K562 (cell line): ENCODE measurements at regions not wholly inside any gene's neighbourhood (a gene's known extent, or its start where the extent isn't known, plus 50 kb on each side); places are given as distances from the start of the nearest gene placed in this dataset.

ENCODE experiments used
- ATAC-seq: fragments of 200-7000 bp; cut with Tn5 transposase; 3 replicates; pipeline ENCODE4 v1.9.1; 2020; ENCODE audit warnings: moderate library complexity
- BruUV-seq: library from RNA; stranded (reverse); fragments of 400-500 nt; replicated peaks from 2 replicates; lab custom pipeline; 2021; lab: Mats Ljungman, UMichigan
- CTCF ChIA-PET: fragments of 300-600 bp; formaldehyde crosslinking; extraction: SDS; loops from one replicate; lab custom pipeline; 2021; ENCODE audit warnings: low intra/inter-chr PET ratio; lab: Yijun Ruan, JAX
- POLR2A ChIA-PET: fragments of 300-600, 350-650 bp; sonication (Branson Sonifier 250); formaldehyde crosslinking; extraction: SDS; loops from one replicate; lab custom pipeline; 2021; ENCODE audit warnings: antibody characterized with exemption, inconsistent platforms; lab: Yijun Ruan, JAX
- DNase-seq, 4 experiments: peaks; one replicate each; pipeline versions ENCODE4 v3.0.0 to v3.0.0-alpha.2; 2011 to 2018; ENCODE audit warnings: low spot score in 3 of 4, mixed read lengths in 3 of 4; ENCODE audit errors: extremely low read depth in 1 of 4
- FAIRE-seq: peaks from 2 replicates; lab custom pipeline; 2011; peaks lifted over from hg19 to GRCh38; lab: Jason Lieb, UNC
- H2AFZ ChIP-seq: 2 replicates; pipeline ENCODE4 v1.6.0; 2011; ENCODE audit warnings: low read depth, low read length, control low read depth, inconsistent platforms
- H3K27ac ChIP-seq: fragments of 200-600 bp; 3 replicates; pipeline ENCODE4 v1.8.0; 2011; ENCODE audit warnings: low read depth, mild to moderate bottlenecking, control low read depth, inconsistent platforms, low read length, moderate library complexity, mixed read lengths; ENCODE audit errors: extremely low read depth
- H3K27me3 ChIP-seq, 2 experiments: fragments of 300-600 bp in 1 of 2; 2 replicates in 1 of 2; 3 replicates in 1 of 2; pipeline versions ENCODE4 v1.6.0 to v1.8.0; 2011; ENCODE audit warnings: inconsistent platforms in 2 of 2, low read length in 2 of 2, mild to moderate bottlenecking in 1 of 2, mixed read lengths in 1 of 2, moderate library complexity in 1 of 2; ENCODE audit not compliant: control insufficient read depth in 2 of 2, insufficient read depth in 2 of 2
- H3K36me3 ChIP-seq: fragments of 300-600 bp; 3 replicates; pipeline ENCODE4 v1.8.0; 2011; ENCODE audit warnings: mild to moderate bottlenecking, low read length, inconsistent platforms; ENCODE audit not compliant: control insufficient read depth, insufficient read depth
- H3K4me1 ChIP-seq, 2 experiments: fragments of 200-600 bp in 1 of 2; replicated peaks in 1 of 2; 2 replicates in 1 of 2; 3 replicates in 1 of 2; pipeline versions ENCODE4 v1.5.1 to v1.8.0; 2011; ENCODE audit warnings: inconsistent platforms in 2 of 2, low read length in 2 of 2, mild to moderate bottlenecking in 1 of 2, mixed read lengths in 1 of 2, moderate library complexity in 1 of 2; ENCODE audit not compliant: control insufficient read depth in 2 of 2, insufficient read depth in 2 of 2
- H3K4me2 ChIP-seq: 2 replicates; pipeline ENCODE4 v1.6.1; 2011; ENCODE audit warnings: low read length, control low read depth, inconsistent platforms, mixed read lengths; ENCODE audit not compliant: insufficient read depth
- H3K4me3 ChIP-seq: fragments of 200-600 bp; sonication (generic), shearing (Covaris generic); 2 replicates; pipeline ENCODE4 v1.5.1; 2016; ENCODE audit warnings: control low read depth, inconsistent platforms
- H3K79me2 ChIP-seq: fragments of 200-600 bp; 3 replicates; pipeline ENCODE4 v1.8.0; 2011; ENCODE audit warnings: low read length, inconsistent platforms; ENCODE audit not compliant: control insufficient read depth, insufficient read depth
- H3K9ac ChIP-seq, 2 experiments: 2 replicates each; pipeline versions ENCODE4 v1.6.0 to v1.6.1; 2011; ENCODE audit warnings: low read depth in 2 of 2, low read length in 2 of 2, control low read depth in 1 of 2, inconsistent platforms in 1 of 2, mild to moderate bottlenecking in 1 of 2, mixed read lengths in 1 of 2; ENCODE audit not compliant: insufficient read depth in 1 of 2
- H3K9me1 ChIP-seq: one replicate; pipeline ENCODE4 v1.6.0; 2011; ENCODE audit warnings: inconsistent platforms, mild to moderate bottlenecking, low read length, moderate library complexity; ENCODE audit not compliant: control insufficient read depth, insufficient read depth
- H3K9me3 ChIP-seq: replicated peaks from 2 replicates; pipeline ENCODE4 v1.5.1; 2011; ENCODE audit warnings: low read depth, low read length, inconsistent platforms; ENCODE audit not compliant: control insufficient read depth, insufficient read depth
- H4K20me1 ChIP-seq: replicated peaks from 2 replicates; pipeline ENCODE4 v1.6.1; 2011; ENCODE audit warnings: low read length, inconsistent platforms, mixed read lengths; ENCODE audit not compliant: control insufficient read depth, insufficient read depth
- EGR1 ChIP-seq: fragments of 450-650 bp; conservative IDR thresholded peaks from 2 replicates; pipeline ENCODE4 v1.6.1; 2017; ENCODE audit warnings: mild to moderate bottlenecking
- MECOM ChIP-seq: fragments of 250-450 bp; sonication (Bioruptor Pico); IDR thresholded peaks from 2 replicates; pipeline ENCODE4 v1.8.0; 2022; ENCODE audit warnings: inconsistent platforms
- POLR2H ChIP-seq: IDR thresholded peaks from 2 replicates; pipeline ENCODE4 v1.6.1; 2016; ENCODE audit warnings: missing genetic modification characterization, low read depth, mild to moderate bottlenecking, control low read depth, missing compliant biosample characterization, moderate library complexity
- ZNF717 ChIP-seq: fragments of 250-450 bp; sonication (Bioruptor Pico); IDR thresholded peaks from 2 replicates; pipeline ENCODE4 v1.5.0; 2021
- WGBS: fragments of 100-300 bp; shearing (Covaris generic); methylation state at CpG from one replicate; pipeline ENCODE4 v1.1.6; 2016; ENCODE audit warnings: low coverage, mixed read lengths; ENCODE audit not compliant: insufficient coverage; ENCODE audit errors: missing lambda C conversion rate; 5-methylcytosine and 5-hydroxymethylcytosine counted together
- in situ Hi-C: fragments of 300-500 bp; cut with MboI; formaldehyde crosslinking; loops from 4 replicates; pipeline ENCODE4 v1.15.0; 2018; ENCODE audit warnings: inconsistent platforms, mixed read lengths
- intact Hi-C: fragments of 100-400 bp; cut with micrococcal nuclease; formaldehyde crosslinking; loops from 2 replicates; pipeline ENCODE4 v1.14.2; 2022
- TF ChIP-seq, protein P1 (sequence below): fragments of 450-650 bp; conservative IDR thresholded peaks from 2 replicates; pipeline ENCODE4 v1.6.1; 2016; ENCODE audit warnings: missing genetic modification characterization, low read depth, mild to moderate bottlenecking, control low read depth, missing compliant biosample characterization
- TF ChIP-seq, protein P2 (sequence below): sonication (generic); formaldehyde crosslinking; IDR thresholded peaks from 2 replicates; pipeline ENCODE4 v1.8.0; 2022; ENCODE audit warnings: mild to moderate bottlenecking, missing genetic modification reagents

DNA sequence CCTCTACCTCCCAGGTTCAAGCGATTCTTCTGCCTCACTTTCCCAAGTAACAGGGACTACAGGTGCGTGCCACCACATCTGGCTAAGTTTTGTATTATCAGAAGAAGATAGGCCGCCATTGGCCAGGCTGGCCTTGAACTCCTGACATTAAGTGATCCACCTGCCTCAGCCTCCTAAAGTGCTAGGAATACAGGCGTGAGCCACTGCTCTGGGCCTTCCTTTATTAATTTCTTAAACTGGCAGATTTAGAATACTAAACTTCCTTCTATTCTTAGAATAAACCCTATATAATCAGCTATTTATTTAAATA, 86.6 kb downstream of the HFE start (continued):
- TF ChIP-seq, protein P1, sequence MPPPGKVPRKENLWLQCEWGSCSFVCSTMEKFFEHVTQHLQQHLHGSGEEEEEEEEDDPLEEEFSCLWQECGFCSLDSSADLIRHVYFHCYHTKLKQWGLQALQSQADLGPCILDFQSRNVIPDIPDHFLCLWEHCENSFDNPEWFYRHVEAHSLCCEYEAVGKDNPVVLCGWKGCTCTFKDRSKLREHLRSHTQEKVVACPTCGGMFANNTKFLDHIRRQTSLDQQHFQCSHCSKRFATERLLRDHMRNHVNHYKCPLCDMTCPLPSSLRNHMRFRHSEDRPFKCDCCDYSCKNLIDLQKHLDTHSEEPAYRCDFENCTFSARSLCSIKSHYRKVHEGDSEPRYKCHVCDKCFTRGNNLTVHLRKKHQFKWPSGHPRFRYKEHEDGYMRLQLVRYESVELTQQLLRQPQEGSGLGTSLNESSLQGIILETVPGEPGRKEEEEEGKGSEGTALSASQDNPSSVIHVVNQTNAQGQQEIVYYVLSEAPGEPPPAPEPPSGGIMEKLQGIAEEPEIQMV (tag): no peak

DNA sequence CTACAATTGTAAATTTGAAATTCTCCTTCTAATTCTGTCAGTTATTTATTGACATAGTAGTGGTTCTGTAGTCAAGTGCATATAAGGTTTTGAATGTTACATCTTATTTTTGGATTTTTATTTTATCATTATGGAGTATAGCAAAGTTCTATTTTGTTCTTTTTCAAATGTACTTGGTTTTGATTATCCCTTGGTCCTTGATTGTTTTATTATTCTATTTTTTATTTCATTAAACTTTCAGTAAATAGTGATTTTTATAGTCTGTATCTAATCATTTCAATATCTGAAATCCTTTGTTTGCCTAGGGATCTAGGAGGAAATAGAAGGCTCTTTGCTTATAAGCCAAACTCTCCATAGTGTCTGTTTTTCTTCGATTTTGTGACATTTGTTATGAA, 87.8 kb downstream of the HFE start:
- BruUV-seq: no TSS peak
- in situ Hi-C loops (loop anchor here (25.0 kb wide), 1 partner anchor 387 kb away; no protein-coding TSS in a partner anchor), intact Hi-C loops (loop anchor here (1.0 to 5.0 kb wide), 6 partner anchors 41 to 420 kb away; a partner anchor contains a TSS)
- ChIA-PET CTCF (interaction anchor here (0.7 to 3.3 kb wide), 5 partner anchors 14 to 421 kb away, joined by 3 to 22 read pairs (median 4); partner anchors contain the start of gene ABT1), POLR2A (interaction anchor here (0.7 to 11.9 kb wide), 10 partner anchors 16 to 420 kb away, joined by 3 to 323 read pairs (median 6); a partner anchor contains a TSS)
- no peak for FAIRE-seq
- no peaks in the 10 kb centered on the region for H3K27me3 ChIP-seq
- H3K36me3 ChIP-seq: peaks cover 6% of the 10 kb centered on the region; the same call in 1 of the 3 replicates
- H3K4me2 ChIP-seq: no peak overlapping the region
- TF ChIP-seq, protein P2, sequence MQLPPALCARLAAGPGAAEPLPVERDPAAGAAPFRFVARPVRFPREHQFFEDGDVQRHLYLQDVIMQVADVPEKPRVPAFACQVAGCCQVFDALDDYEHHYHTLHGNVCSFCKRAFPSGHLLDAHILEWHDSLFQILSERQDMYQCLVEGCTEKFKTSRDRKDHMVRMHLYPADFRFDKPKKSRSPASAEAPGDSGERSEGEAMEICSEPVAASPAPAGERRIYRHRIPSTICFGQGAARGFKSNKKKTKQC (CRISPR knock-in tag): no peak
- 0 out of 2 replicates have a peak, but pooled peaks have one; percentile 57 for TF ChIP-seq ZNF717 (CRISPR knock-in tag)
- TF ChIP-seq MECOM: 0 out of 2 replicates have a peak, but pooled peaks have one; percentile 23
- no peak for TF ChIP-seq EGR1
- TF ChIP-seq POLR2H (tag): 0 out of 2 replicates have a peak, but pooled peaks have one; percentile 56
- H4K20me1 ChIP-seq: no peaks in the 10 kb centered on the region
- peak overlapping the region in 1 of 2 experiments; percentile 27; a peak in 1 of 4 replicates for H3K9ac ChIP-seq
- WGBS: 0% methylated on average over 1 of the region's 1 CpG
- no peak for DNase-seq
- ATAC-seq: no peak
- H2AFZ ChIP-seq: no peak overlapping the region
- H3K79me2 ChIP-seq: peaks cover 73% of the 10 kb centered on the region
- no peaks in the 10 kb centered on the region for H3K9me3 ChIP-seq
- H3K9me1 ChIP-seq: no peaks in the 10 kb centered on the region
- H3K4me3 ChIP-seq: no peak overlapping the region
- no peak overlapping the region for H3K27ac ChIP-seq
- H3K4me1 ChIP-seq: peaks cover 14 to 19% of the 10 kb centered on the region in 2 experiments
